Neural progenitor cell (in vitro differentiated cells): ENCODE measurements at regions not wholly inside any gene's neighbourhood (a gene's known extent, or its start where the extent isn't known, plus 50 kb on each side); places are given as distances from the start of the nearest gene placed in this dataset.

Experiments used
- EZH2phosphoT487 ChIP-seq: fragments of 200-600 bp; sonication (generic); IDR thresholded peaks from 2 replicates; pipeline ENCODE4 v1.6.1; 2017; ENCODE audit warnings: antibody characterized with exemption
- TF ChIP-seq, protein P1 (sequence below): fragments of 200-600 bp; sonication (generic); IDR thresholded peaks from 2 replicates; pipeline ENCODE4 v1.5.1; 2017; ENCODE audit warnings: antibody characterized with exemption, mild to moderate bottlenecking

DNA sequence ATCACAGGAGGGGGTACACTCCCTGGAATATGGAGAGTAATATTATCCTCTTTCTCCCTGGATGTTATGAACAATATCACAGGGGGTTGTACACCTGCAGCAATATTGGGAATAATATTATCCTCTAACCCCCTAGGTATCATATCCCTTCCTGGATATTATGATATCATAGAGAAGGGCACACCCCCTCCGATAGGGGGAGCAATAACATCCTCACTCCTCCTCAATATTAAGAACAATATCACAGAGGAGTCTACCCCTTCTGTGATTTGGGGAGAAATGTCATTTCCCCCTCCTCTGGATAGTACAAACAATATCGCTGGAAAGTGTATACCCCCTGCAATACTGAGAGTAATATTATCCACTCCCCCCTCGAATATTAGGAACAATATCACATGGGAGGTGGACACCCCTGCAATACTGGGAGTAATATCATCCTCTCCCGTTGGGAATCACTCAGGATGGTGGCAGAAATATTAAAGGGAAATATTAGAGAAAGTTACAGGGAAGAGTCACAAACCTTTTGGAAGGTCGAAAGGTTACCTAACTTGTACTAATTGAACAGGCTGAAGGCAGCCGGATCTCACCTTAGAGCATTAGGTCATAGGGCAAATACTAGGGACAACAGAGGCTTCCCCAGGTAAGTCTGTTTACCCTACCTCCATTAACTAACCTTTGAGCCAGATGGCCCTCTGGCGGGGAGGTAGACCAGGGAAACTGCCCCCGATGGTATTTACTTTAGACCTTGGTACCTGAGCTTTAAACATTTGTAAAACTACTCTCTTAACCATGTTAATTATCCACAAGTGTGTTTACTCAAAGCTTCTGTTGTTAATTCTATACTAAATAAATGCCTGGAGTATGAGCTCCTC is 57.5 kb upstream of the FREM1 start:
- TF ChIP-seq, protein P1, sequence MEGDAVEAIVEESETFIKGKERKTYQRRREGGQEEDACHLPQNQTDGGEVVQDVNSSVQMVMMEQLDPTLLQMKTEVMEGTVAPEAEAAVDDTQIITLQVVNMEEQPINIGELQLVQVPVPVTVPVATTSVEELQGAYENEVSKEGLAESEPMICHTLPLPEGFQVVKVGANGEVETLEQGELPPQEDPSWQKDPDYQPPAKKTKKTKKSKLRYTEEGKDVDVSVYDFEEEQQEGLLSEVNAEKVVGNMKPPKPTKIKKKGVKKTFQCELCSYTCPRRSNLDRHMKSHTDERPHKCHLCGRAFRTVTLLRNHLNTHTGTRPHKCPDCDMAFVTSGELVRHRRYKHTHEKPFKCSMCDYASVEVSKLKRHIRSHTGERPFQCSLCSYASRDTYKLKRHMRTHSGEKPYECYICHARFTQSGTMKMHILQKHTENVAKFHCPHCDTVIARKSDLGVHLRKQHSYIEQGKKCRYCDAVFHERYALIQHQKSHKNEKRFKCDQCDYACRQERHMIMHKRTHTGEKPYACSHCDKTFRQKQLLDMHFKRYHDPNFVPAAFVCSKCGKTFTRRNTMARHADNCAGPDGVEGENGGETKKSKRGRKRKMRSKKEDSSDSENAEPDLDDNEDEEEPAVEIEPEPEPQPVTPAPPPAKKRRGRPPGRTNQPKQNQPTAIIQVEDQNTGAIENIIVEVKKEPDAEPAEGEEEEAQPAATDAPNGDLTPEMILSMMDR: no peak
- no peak for TF ChIP-seq EZH2phosphoT487
